ENCODE measurements at regions not wholly inside any gene's neighbourhood (a gene's known extent, or its start where the extent isn't known, plus 50 kb on each side); places are given as distances from the start of the nearest gene placed in this dataset.

DNA sequence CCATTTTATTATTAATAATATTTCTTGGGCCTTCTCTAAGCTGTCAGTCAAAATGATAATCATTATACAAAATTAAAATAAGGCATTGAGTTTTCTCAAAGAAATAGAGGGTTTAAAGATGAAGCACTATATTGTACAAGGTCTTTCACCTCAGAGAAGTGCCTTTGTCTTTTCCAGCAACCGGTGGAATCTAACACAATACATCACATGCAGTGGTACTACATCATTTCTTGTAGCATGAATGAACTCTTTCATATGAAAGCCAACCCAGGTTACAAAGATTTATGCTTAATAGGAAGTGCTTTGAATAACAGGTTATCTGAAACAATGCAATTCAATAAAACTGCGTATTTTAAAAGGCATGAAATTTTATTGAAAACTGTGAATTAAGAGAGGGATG lies 1620.8 kb downstream of the PCDH9 start:
- TF ChIP-seq POGZ (CRISPR knock-in tag; IDR thresholded peaks at IDR 0.05), result no peak
- TF ChIP-seq, protein P1, sequence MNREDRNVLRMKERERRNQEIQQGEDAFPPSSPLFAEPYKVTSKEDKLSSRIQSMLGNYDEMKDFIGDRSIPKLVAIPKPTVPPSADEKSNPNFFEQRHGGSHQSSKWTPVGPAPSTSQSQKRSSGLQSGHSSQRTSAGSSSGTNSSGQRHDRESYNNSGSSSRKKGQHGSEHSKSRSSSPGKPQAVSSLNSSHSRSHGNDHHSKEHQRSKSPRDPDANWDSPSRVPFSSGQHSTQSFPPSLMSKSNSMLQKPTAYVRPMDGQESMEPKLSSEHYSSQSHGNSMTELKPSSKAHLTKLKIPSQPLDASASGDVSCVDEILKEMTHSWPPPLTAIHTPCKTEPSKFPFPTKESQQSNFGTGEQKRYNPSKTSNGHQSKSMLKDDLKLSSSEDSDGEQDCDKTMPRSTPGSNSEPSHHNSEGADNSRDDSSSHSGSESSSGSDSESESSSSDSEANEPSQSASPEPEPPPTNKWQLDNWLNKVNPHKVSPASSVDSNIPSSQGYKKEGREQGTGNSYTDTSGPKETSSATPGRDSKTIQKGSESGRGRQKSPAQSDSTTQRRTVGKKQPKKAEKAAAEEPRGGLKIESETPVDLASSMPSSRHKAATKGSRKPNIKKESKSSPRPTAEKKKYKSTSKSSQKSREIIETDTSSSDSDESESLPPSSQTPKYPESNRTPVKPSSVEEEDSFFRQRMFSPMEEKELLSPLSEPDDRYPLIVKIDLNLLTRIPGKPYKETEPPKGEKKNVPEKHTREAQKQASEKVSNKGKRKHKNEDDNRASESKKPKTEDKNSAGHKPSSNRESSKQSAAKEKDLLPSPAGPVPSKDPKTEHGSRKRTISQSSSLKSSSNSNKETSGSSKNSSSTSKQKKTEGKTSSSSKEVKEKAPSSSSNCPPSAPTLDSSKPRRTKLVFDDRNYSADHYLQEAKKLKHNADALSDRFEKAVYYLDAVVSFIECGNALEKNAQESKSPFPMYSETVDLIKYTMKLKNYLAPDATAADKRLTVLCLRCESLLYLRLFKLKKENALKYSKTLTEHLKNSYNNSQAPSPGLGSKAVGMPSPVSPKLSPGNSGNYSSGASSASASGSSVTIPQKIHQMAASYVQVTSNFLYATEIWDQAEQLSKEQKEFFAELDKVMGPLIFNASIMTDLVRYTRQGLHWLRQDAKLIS (CRISPR knock-in tag; IDR thresholded peaks at IDR 0.05), result no peak
- TF ChIP-seq, protein P2, sequence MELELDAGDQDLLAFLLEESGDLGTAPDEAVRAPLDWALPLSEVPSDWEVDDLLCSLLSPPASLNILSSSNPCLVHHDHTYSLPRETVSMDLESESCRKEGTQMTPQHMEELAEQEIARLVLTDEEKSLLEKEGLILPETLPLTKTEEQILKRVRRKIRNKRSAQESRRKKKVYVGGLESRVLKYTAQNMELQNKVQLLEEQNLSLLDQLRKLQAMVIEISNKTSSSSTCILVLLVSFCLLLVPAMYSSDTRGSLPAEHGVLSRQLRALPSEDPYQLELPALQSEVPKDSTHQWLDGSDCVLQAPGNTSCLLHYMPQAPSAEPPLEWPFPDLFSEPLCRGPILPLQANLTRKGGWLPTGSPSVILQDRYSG (CRISPR knock-in tag; IDR thresholded peaks at IDR 0.05), result no peak
- TF ChIP-seq RBM22 (optimal IDR thresholded peaks at IDR 0.05; ENCODE audit: low read length), result no peak
- no peak for TF ChIP-seq FIP1L1 (IDR thresholded peaks at IDR 0.05; ENCODE audit: borderline replicate concordance, insufficient read depth, low read depth, low read length)
- TF ChIP-seq FOXP1 (IDR thresholded peaks at IDR 0.05), result no peak
- no peak for TF ChIP-seq FOXP1 (CRISPR knock-in tag; IDR thresholded peaks at IDR 0.05)
- TF ChIP-seq, protein P3, sequence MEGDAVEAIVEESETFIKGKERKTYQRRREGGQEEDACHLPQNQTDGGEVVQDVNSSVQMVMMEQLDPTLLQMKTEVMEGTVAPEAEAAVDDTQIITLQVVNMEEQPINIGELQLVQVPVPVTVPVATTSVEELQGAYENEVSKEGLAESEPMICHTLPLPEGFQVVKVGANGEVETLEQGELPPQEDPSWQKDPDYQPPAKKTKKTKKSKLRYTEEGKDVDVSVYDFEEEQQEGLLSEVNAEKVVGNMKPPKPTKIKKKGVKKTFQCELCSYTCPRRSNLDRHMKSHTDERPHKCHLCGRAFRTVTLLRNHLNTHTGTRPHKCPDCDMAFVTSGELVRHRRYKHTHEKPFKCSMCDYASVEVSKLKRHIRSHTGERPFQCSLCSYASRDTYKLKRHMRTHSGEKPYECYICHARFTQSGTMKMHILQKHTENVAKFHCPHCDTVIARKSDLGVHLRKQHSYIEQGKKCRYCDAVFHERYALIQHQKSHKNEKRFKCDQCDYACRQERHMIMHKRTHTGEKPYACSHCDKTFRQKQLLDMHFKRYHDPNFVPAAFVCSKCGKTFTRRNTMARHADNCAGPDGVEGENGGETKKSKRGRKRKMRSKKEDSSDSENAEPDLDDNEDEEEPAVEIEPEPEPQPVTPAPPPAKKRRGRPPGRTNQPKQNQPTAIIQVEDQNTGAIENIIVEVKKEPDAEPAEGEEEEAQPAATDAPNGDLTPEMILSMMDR (CRISPR knock-in tag; IDR thresholded peaks at IDR 0.05), result no peak
- TF ChIP-seq ZNF891 (CRISPR knock-in tag; IDR thresholded peaks at IDR 0.05), result no peak
- TF ChIP-seq EZH2 (conservative IDR thresholded peaks at IDR 0.05; ENCODE audit: low read depth, low read length), result no peak
- no peak for TF ChIP-seq ZBTB21 (CRISPR knock-in tag; IDR thresholded peaks at IDR 0.05)
- TF ChIP-seq SP1 (IDR thresholded peaks at IDR 0.05), result no peak
- no peak for TF ChIP-seq SP1 (CRISPR knock-in tag; IDR thresholded peaks at IDR 0.05)
- TF ChIP-seq, protein P4, sequence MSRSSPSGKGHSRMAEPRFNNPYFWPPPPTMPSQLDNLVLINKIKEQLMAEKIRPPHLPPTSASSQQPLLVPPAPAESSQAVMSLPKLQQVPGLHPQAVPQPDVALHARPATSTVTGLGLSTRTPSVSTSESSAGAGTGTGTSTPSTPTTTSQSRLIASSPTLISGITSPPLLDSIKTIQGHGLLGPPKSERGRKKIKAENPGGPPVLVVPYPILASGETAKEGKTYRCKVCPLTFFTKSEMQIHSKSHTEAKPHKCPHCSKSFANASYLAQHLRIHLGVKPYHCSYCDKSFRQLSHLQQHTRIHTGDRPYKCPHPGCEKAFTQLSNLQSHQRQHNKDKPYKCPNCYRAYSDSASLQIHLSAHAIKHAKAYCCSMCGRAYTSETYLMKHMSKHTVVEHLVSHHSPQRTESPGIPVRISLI (CRISPR knock-in tag; IDR thresholded peaks at IDR 0.05; ENCODE audit: borderline replicate concordance), result no peak
